ENCODE measurements at regions not wholly inside any gene's neighbourhood (a gene's known extent, or its start where the extent isn't known, plus 50 kb on each side); places are given as distances from the start of the nearest gene placed in this dataset.

- H3K4me3 ChIP-seq (ENCODE audit: low read depth, low read length) = no peak overlapping the region
- no peak for DNase-seq (ENCODE audit: low read depth)
- no peak for TF ChIP-seq CTCF (IDR thresholded peaks at IDR 0.05; ENCODE audit: insufficient read depth, low read depth, low read length)
Measured at GRCh38 chr2:129092956-129093355, 774.3 kb upstream of the HS6ST1 start.

- TF ChIP-seq CTCF (IDR thresholded peaks at IDR 0.05; ENCODE audit: insufficient read depth, low read depth, low read length) = no peak
- H3K4me3 ChIP-seq (ENCODE audit: low read depth, low read length) = no peak overlapping the region
- DNase-seq (ENCODE audit: low read depth) = no peak
Measured at GRCh38 chr2:129101186-129101585, 782.5 kb upstream of the HS6ST1 start.

GRCh38 chr2:129103936-129104878 lies 785.5 kb upstream of the HS6ST1 start:
- no peak for TF ChIP-seq CTCF (IDR thresholded peaks at IDR 0.05; ENCODE audit: insufficient read depth, low read depth, low read length)
- no peak for DNase-seq (ENCODE audit: low read depth)
- H3K4me3 ChIP-seq (ENCODE audit: low read depth, low read length) = no peak overlapping the region

- DNase-seq (ENCODE audit: low read depth) = no peak
- no peak for TF ChIP-seq CTCF (IDR thresholded peaks at IDR 0.05; ENCODE audit: insufficient read depth, low read depth, low read length)
- no peak overlapping the region for H3K4me3 ChIP-seq (ENCODE audit: low read depth, low read length)
Measured at GRCh38 chr2:129112181-129112580, 793.5 kb upstream of the HS6ST1 start.

- H3K4me3 ChIP-seq (ENCODE audit: low read depth, low read length) = no peak overlapping the region
- DNase-seq (ENCODE audit: low read depth) = no peak
- no peak for TF ChIP-seq CTCF (IDR thresholded peaks at IDR 0.05; ENCODE audit: insufficient read depth, low read depth, low read length)
Measured at GRCh38 chr2:129113776-129114175, 795.1 kb upstream of the HS6ST1 start.

- DNase-seq (ENCODE audit: low read depth) = no peak
- TF ChIP-seq CTCF (IDR thresholded peaks at IDR 0.05; ENCODE audit: insufficient read depth, low read depth, low read length) = no peak
- no peak overlapping the region for H3K4me3 ChIP-seq (ENCODE audit: low read depth, low read length)
Measured at GRCh38 chr2:129117434-129117833, 798.8 kb upstream of the HS6ST1 start.

Measured in fibroblast of villous mesenchyme (primary cell).